GM19239 (cell line): ENCODE measurements at regions not wholly inside any gene's neighbourhood (a gene's known extent, or its start where the extent isn't known, plus 50 kb on each side); places are given as distances from the start of the nearest gene placed in this dataset.

Source experiments
- DNase-seq: peaks from one replicate; pipeline ENCODE4 v3.0.0; 2011; ENCODE audit warnings: low spot score; ENCODE audit not compliant: insufficient read length
- FAIRE-seq: peaks from 2 replicates; lab custom pipeline; 2011; peaks lifted over from hg19 to GRCh38; lab: Jason Lieb, UNC

DNA sequence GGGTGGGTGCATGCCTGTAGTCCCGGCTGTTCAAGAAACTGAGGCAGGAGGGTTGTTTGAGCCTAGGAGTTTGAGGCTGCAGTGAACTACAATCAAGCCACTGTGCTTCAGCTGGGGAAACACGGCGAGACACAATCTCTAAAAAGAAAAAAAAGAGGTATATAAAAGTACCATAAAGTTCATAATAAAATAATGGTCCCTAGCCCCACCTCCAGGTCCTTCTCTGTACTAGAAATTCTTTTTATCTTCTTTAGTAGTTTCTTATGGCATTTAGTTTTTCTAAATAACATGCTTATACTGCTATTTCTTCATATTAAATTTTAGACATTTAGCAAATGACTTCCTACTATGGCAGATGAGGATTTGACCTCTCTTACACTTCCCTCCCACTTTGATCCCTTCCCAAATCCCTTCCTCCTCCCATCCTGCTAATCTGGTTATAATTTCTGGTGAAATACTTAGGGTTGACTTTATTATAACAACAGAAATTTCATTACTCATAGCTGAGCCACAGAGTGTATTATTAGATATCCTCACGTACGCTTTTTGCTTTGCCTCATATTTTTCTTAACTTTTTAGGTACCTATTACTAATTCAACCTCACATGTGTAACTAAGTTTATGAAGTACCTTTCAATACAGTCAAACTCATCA lies 94.7 kb downstream of the SLC41A2 start:
- FAIRE-seq = no peak
- no peak for DNase-seq

DNA sequence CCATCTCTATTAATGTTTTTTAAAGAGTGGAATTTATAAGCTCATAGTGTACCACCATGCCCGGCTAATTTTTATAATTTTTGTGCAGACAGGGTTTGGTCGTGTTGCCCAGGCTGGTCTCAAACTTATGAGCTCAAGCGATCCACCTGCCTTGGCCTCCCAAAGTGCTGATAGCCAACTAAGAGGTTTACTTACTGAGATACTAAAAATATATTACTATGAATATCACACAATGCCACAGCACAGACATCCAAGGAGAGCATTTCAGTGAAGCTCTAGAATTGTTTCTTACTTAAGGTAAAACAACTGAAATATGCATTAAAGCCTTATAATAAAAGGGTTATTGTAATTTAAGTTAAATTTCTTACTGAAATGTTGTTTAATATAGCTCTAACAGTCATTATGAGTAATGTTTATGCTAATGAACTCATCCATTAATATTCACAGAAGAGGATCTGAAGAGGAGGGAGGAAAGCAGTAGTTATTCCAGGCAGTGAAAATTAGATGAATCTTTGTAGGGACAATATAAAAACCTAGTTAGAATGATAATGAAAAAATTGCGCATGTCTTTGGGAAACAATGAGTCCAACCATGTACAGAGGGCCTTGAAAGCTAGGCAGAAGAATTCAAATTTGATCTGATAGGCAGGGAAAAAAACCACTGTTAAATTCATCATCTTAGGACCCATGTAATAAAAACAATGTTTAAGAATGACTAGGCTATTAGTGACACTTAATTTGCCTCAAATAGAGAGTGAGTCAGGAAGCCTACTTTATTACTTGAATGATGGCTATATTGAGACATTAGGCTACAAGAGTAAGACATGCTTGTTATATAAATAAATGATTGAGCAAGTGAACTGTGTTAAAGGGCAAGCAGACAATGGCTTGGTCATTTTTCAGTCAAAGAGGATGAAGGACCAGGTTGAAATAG lies 99.2 kb downstream of the SLC41A2 start:
- FAIRE-seq (no peak), DNase-seq (no peak)

DNA sequence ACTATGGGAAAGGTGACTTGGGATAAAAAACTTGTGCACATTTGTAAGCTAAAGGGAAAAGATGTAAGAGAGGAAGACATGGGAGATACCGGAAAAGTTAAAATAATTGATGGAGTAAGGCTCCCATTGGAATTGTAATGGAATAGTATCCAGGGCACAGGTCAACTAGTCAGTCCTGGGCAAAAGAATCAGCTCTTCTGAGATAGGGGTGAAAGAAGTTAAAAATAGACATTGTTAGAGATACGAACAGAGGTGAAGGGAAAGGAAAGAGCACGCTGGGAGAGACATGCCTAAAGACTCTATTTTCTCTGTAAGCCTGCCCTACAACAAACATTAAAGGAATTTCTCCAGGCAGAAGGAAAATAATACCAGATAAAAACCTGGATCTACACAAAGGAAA lies 101.6 kb downstream of the SLC41A2 start:
- no peak for FAIRE-seq
- no peak for DNase-seq

DNA sequence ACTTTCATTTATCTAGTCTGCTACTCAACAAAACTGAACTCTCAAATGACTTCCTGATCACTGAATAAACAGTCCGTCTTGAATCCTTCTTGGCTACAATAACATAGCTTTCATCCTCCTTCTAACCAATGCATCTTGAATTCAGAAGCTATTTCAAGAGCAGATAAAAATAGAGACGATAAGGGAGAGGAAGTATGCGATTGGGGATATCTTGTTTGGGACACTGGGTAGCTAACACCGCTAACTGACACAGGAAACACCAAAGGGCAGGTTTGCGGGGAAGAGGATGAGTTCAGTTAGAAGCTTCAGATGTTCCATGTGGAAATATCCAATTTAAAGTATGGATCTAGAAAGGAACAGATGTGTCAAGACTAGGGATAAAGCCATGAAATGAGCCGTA lies 102.5 kb downstream of the SLC41A2 start:
- DNase-seq (no peak), FAIRE-seq (no peak)

DNA sequence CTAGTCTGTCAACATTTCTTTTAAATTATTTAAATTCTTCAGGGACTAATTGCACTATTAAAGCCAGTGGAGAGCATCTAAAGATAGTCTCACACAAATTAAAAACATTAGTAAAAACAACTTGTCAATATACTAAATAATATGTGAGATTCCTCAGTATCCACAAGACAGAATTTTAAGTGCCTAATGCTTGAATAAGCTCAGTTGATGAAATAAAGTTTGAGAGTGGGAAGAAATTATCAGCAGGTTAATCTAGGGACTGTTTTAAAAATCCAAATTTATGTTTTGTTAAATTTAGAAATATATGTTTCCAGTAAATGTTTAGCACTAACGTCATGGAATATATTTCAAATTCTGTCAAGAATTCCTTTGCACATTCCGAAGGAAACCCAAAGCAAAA lies 105.2 kb downstream of the SLC41A2 start:
- FAIRE-seq = no peak
- no peak for DNase-seq

DNA sequence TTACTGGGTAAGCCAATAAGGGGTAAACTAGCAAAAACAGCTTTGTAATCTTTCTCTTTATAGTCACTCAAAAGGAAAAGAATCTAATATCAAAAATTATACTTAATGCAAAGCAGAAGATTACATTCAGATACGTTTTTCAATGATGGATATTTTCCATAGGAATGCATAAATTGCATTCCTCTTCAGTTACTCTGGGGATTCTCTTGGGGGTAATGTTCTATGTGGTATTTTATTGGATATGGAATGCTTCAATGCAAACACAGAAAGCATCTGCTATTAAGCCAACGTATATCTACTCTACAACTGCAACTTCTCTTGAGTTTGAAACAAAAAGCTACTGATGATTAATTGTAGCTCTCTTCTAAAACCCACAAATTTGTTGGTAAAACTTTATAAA lies 106.0 kb downstream of the SLC41A2 start:
- no peak for FAIRE-seq
- DNase-seq = no peak

DNA sequence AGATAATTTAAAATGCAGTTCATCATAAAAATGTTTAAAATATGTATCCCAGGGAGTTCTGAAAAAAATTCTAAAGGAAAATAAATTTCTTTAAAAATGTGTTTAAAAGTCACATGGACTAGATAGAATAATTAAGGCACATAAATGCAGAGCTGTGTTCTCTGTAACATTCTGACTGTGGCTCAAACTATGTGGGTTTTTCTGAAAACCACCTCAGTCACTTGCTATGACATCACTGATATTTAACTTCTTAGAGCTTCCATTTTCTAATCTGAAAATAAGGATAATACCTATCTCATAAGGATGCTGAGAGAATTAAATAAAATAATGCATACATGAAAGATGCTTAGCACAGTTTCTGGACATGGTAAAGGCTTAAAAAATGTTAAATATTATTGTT lies 107.3 kb downstream of the SLC41A2 start:
- DNase-seq (no peak), FAIRE-seq (no peak)

DNA sequence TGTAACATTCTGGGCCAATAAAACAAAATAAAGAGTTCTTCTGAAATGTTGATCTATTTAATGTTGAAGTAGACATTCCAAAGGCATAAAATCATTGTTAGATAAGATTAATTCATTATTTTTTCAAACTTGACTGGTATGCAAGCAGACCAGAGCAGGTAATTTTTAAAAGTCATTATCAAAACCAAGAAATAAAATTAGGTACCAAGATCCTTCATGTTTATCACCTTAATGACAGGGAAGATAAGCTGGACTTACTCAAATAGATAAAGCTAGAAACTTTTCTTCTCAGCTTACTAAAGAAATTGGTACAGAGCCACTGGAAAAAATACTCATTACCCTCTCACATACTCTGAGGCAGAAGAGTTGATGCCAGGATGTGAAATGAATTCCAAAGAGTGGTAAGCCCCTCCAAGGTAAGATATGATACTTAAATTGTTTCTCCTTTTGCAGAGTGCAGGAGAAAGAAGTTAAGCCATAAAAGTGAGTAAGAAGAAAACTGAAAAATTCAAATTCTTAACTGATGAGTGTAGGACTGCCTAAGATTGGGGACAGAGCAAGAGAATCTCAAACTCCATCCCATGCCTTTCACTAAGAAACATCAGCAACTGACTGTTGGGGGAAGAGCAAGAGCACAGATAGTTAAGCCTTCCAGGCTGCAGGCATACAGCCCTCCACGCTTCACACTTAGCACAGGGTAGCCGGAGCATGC lies 111.9 kb downstream of the SLC41A2 start:
- FAIRE-seq (no peak), DNase-seq (no peak)

DNA sequence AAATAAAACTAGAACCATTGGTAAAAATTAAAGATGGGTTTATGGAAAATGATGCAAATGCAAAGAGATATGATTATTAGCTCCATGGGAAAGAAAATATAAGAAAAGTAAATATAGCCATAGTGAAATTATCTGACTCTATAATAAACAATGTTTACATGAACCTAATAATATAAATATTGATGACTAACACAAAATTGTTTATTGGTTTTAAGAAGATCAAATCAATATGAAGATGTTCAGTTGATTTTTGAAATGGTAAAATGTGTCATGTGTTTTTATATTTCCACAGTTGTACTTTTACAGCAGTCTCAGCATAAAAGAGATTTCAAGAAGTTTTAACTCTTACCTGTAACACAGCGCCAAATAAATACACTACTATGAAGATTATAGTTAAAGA lies 114.0 kb downstream of the SLC41A2 start:
- DNase-seq (no peak), FAIRE-seq (no peak)

DNA sequence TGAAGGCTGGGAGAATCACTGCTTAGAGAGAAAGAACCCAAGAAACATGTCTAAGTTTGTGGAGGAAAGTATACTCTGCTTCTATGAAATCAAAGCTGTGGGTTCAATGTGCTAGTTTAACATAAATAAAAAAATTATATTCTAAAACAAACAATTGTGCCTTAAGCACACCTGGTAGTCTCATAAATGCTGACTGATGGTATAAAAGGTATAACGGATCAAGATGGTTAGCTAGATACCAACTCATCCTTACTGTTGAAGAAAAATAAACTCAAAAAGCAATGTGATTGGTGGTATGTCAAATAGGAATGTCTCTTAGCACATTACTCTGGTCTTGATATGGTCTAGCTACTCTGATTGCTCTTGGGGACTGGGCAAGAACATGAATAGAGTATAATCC lies 117.8 kb downstream of the SLC41A2 start:
- no peak for DNase-seq
- no peak for FAIRE-seq

DNA sequence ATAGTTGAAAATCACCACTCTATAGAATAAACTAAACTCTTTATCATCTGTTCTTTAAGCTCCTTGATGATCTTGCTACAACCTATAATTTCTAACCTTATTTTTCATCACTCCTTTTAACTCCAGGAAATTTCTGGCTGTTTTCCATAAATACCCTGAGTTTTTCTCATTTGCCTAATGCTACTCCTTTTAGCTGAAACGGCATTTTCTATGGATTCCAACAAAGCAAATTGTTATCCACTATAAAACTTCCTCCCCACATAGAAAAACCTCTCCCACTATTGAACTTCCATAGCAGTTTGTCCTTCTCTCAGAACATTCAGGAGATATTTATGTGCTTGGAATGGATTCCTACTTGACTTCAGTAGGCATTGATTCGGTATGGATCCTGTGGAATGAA lies 122.8 kb downstream of the SLC41A2 start:
- FAIRE-seq (no peak), DNase-seq (no peak)

DNA sequence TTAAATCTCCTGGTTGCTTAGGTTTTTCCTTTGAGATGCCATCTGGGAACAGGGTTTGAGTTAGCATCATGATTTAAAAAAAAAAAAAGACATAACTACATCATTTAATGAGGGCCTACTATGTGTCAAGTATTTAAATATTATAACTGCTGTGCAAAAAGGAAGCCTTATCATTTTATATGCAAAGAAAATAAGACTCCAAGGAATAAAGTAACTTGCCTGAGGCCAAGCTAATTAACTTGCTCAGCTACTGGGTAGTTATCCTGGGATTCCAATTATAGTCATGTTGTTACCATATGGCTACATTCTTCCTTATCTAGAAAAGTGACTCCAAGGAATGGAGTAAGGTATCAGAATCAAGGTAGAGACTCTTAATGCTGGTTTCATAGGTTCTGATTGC lies 123.5 kb downstream of the SLC41A2 start:
- FAIRE-seq = no peak

DNA sequence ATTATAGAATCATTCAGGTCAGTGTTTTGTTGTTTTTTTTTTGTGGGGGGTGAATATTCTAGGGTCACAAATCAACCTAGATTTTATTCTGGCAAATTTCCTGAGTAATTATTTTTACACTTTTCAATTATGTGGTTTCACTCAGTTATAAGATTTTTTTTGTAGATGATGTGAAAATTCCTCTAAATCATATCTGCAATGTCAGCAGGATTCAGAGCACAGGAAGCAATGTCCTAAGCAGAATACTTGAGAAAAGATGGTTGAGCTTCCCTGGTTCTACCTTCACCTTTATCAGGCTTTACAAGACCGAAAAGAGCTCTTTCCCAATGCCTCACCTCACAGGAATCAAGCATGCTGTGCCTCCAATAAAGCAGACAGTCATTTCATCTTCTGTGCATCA lies 124.3 kb downstream of the SLC41A2 start:
- DNase-seq (no peak), FAIRE-seq (no peak)

More for the DNA sequence above, 123.5 kb downstream of the SLC41A2 start:
- DNase-seq = no peak

DNA sequence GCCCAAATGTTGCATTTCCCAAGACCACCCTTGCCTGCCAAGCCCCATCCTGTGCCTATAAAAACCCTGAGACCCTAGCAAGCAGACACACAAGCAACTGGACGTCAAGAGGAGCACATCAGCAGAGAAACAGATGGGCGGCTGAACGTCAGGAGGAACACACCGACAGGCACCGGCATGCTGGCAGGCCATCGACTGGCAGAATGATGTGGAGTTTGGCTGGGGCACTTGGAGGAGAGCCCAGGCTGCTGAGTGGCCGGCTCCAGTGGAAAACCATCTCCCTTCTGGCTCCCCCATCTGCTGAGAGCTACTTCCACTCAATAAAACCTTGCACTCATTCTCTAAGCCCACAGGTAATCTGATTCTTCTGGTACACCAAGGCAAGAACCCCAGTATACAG lies 130.1 kb downstream of the SLC41A2 start:
- FAIRE-seq = no peak
- no peak for DNase-seq

DNA sequence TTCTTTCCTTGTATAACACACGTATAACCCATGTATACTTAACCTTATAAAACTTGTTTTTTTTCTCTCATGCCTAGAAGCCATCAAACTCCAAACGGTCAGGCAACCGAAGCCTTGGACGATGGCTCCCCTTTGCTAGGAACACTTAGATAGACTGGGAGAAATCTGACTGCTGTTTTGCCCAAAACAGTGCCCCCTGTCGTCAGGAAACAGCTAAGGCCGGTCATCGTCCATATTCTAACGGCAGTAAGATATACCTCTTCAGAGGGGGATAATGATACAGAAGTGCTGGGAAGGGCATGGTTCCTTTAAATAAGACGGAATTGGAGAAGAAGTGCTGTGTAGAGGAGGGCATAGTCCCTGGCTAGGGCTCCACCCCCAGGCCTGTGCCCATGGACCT lies 130.5 kb downstream of the SLC41A2 start:
- FAIRE-seq (peak; percentile 39), DNase-seq (no peak)

DNA sequence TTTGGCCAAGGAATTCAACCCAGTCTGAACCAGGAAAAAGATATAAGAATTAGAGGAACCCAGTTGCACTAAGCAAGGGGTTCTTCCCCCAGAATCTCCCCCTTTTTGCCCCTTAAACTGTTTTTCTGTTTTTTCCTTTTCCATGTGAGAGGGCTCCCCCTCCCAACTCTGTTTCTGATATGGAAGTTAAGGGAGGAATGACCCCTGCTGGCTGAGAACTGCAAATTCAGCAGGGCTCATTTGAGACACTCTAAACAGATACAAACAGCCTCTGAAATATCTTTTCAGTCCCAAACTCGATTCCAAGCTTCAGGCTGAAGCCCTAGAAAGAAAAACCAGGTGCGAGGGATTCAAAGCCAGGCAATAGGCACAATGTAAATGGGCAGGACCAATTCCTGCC lies 132.7 kb downstream of the SLC41A2 start:
- DNase-seq = no peak
- FAIRE-seq = no peak

DNA sequence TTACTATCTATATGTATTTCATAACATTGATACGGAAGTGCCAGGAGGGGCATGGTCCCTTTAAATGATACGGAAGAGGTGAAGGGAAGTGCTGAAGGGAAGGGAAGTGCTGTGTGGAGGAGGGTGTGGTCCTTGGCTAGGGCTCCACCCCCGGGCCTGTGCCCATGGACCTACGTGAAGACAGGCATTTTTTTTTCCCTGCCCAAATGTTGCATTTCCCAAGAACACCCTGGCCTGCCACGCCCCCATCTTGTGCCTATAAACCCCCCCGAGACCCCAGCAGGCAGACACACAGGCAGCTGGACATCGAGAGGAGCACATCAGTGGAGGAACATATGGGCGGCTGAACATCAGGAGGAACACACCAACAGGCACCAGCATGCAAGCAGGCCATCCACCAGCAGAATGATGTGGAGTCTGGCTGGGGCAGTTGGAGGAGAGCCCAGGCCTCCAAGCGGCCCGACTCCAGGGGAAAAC lies 134.1 kb downstream of the SLC41A2 start:
- DNase-seq (no peak), FAIRE-seq (no peak)

DNA sequence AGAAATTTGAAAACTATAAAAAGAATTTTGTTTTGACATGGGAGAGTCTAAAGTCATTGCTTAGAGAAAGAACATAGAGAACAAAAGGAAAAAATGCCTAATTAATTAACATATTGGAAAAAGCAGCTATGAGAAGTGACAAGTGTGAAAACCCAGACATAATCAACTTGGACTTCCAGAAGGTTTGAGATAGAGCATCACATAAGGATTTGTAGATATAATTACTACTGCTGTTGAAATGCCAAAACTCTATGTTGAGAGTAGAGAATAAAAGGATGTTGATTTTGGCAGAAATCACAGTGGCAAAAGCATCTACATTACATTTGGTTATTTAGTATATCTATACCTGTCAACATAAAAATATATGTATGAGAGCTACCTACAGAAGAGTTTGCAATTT lies 135.1 kb downstream of the SLC41A2 start:
- DNase-seq = no peak
- no peak for FAIRE-seq

DNA sequence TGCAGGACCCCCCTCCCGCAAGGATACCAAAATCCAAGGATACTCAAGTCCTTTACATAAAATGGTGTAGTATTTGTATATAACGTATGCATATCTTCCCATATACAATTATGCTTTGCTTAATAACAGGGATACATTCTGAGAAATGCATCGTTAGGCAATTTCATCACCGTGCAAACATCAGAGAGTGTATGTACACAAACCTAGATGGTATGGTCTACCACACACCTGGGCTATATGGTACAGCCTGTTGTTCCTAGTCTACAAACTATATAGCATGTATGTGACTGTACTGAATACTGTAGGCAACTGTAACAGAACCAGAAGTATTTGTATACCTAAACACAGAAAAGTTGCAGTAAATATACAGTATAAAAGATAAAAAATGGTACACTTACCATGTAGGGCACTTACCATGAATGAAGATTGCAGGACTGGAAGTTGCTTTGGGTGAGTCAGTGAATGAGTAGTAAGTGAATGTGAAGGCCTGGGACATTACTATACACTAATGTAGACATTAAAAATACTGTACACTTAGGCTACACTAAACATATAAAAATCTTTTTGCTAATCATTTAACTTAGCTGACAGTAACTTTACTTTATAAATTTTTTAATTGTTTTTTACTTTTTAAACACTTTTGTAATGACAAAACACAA lies 141.1 kb downstream of the SLC41A2 start:
- DNase-seq (no peak), FAIRE-seq (no peak)

DNA sequence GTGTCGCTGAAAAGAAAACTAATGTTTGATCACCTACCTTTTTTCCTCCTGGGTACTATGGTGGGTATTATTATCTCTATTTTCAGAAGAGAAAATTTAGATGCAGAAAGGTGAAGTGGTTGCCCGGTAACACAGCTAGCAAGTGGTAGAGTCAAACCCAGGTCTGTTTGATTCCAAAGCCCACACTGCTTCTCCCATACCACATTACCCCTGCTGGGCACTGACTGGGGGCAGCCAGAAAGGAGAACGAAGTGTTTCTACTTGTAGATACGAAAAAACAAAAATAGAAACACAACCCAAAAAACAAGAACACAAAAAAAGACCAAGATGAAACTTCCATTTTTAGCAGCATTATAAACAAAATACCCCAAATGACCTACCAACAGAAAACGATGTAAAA lies 142.2 kb downstream of the SLC41A2 start:
- FAIRE-seq = peak; percentile 40

More for the DNA sequence above, 142.2 kb downstream of the SLC41A2 start:
- no peak for DNase-seq
